ENCODE measurements at regions not wholly inside any gene's neighbourhood (a gene's known extent, or its start where the extent isn't known, plus 50 kb on each side); places are given as distances from the start of the nearest gene placed in this dataset.

- Mint-ChIP-seq H3K4me3 (no peak overlapping the region), H3K27me3 (peaks cover 5 to 12% of the 10 kb centered on the region in 2 donors), H3K36me3 (peaks cover 0 to 2% (median 0%) of the 10 kb centered on the region in 3 donors), H3K4me1 (no peaks in the 10 kb centered on the region), H3K27ac (peak overlapping the region in 1 of 8 donors; percentile 43), H3K9me3 (no peaks in the 10 kb centered on the region)
- Histone ChIP-seq H3K9me3 (ENCODE audit: low read length) (no peaks in the 10 kb centered on the region), H3K27ac (ENCODE audit: low read depth, low read length) (no peak overlapping the region), H3K27me3 (ENCODE audit: insufficient read depth, low read length, poor library complexity, severe bottlenecking) (no peaks in the 10 kb centered on the region), H3K4me3 (ENCODE audit: low read length) (no peak overlapping the region), H3K36me3 (ENCODE audit: insufficient read depth, low read length) (no peaks in the 10 kb centered on the region), H3K4me1 (ENCODE audit: insufficient read depth, low read length) (no peaks in the 10 kb centered on the region)
- POLR2A ChIA-PET, result no interaction called here
- CTCF ChIA-PET, result no interaction called here
- no peak for DNase-seq
Observed at GRCh38 chr7:159231017-159231416, 86.3 kb upstream of the VIPR2 start.

DNA sequence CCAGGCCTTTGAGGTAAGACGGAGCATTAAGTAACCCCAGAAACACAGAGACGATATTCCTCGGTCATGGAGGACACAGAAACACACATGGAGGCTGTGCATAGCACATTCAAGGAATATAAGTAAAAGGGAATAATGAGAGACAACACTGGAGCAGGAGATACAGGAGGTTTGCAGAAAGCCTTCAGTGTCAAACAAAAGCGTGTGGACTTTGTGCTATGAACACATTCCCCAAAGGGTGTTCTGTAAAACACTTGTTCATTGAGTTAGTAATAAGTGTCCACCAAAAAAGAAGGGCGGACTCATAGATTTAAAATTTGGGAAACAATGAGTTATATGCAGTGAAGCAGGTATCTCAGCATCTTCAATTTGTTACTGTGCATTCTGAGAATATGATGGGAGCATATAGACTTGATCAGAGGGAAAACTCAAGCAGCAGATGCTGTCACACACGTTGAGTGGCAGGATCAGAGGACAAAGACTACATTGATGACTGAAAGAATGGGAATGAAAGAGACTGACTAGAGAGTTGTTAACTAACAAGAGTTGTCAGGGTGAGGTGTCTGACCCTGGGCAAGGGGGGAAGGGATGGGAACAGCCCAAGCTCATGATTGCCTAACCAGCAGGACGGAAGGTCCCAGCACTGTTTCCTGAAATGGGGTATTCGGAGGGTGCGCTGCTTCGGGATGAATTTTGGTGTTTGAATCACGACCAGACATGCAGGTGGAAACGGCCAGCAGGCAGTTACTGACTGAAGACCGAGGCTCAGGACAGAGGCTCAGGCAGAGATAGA is 85.2 kb upstream of the VIPR2 start:
- H3K4me3 ChIP-seq (ENCODE audit: low read length), result no peak overlapping the region
- H3K27ac Mint-ChIP-seq, result no peak overlapping the region
- H3K27ac ChIP-seq (ENCODE audit: low read depth, low read length), result no peak overlapping the region
- no peaks in the 10 kb centered on the region for H3K4me1 ChIP-seq (ENCODE audit: insufficient read depth, low read length)
- POLR2A ChIA-PET, result no interaction called here
- no peaks in the 10 kb centered on the region for H3K27me3 ChIP-seq (ENCODE audit: insufficient read depth, low read length, poor library complexity, severe bottlenecking)
- no peaks in the 10 kb centered on the region for H3K9me3 Mint-ChIP-seq
- H3K4me1 Mint-ChIP-seq, result no peaks in the 10 kb centered on the region
- H3K27me3 Mint-ChIP-seq, result peaks cover 5 to 9% of the 10 kb centered on the region in 2 donors
- H3K36me3 Mint-ChIP-seq, result no peaks in the 10 kb centered on the region
- no peaks in the 10 kb centered on the region for H3K9me3 ChIP-seq (ENCODE audit: low read length)
- no peaks in the 10 kb centered on the region for H3K36me3 ChIP-seq (ENCODE audit: insufficient read depth, low read length)
- no peak overlapping the region for H3K4me3 Mint-ChIP-seq
- CTCF ChIA-PET, result no interaction called here
- DNase-seq, result no peak

DNA sequence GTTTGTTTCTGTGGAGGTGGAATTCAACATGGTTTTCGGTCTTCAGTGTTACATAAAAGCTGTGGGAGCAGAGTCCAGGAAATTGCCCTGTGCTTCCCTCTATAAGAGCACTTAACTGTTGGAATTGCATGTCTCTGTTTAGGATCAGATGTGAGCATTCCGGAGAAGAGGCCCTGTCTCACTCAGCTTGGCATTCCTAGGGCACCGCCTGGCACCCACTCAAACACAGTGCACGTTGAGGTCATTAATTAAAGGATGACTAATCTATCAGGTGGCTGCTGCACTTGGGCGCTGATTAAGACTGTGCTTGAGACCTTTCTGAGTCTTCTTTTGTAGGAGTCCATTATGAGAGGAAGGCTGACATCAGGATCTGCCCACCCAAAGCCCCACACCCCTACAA is 82.8 kb upstream of the VIPR2 start:
- no peaks in the 10 kb centered on the region for H3K9me3 ChIP-seq (ENCODE audit: low read length)
- H3K27me3 ChIP-seq (ENCODE audit: insufficient read depth, low read length, poor library complexity, severe bottlenecking), result no peaks in the 10 kb centered on the region
- H3K4me3 ChIP-seq (ENCODE audit: low read length), result no peak overlapping the region
- H3K36me3 ChIP-seq (ENCODE audit: insufficient read depth, low read length), result no peaks in the 10 kb centered on the region
- H3K4me1 ChIP-seq (ENCODE audit: insufficient read depth, low read length), result no peaks in the 10 kb centered on the region
- H3K36me3 Mint-ChIP-seq, result no peaks in the 10 kb centered on the region
- H3K4me1 Mint-ChIP-seq, result no peaks in the 10 kb centered on the region
- H3K27ac Mint-ChIP-seq, result no peak overlapping the region
- no peak for DNase-seq
- ChIA-PET POLR2A (no interaction called here), CTCF (no interaction called here)
- H3K27me3 Mint-ChIP-seq, result peaks cover 0 to 5% of the 10 kb centered on the region in 2 donors
- H3K4me3 Mint-ChIP-seq, result no peak overlapping the region
- H3K27ac ChIP-seq (ENCODE audit: low read depth, low read length), result no peak overlapping the region
- H3K9me3 Mint-ChIP-seq, result no peaks in the 10 kb centered on the region

DNA sequence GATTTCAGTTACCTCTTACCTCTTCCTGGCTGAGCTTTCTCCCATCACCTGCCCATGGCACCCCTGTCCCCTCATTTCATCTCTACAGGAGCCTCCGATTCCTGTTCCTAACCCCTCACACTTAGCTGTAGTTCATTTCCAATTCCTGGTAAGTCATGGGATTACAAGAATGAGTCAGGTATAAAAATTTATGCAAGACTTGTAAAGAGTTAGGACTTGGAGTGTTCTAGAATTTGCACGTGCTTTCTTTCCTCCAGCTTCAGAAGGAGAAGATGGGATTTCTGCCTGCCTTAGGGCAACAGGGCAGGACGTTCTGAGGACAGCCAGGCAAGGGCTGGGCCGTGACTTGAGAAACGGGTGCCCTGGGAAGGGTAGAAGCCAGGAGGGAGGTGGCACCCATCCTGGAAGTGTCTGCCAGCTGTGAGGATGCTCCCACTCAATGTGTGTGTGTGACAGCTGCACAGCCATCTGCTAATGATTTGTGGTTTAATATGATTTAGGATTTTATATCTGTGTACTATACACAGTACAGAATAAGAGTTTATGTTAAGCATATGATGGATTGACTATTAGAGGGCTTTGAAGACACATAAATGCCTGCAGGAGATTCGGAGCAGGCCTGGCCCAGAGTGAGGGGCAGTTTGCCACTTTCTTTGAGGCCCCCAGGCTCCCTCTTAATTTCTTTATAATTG is 81.5 kb upstream of the VIPR2 start:
- no peaks in the 10 kb centered on the region for H3K9me3 Mint-ChIP-seq
- H3K4me3 Mint-ChIP-seq, result no peak overlapping the region
- Histone ChIP-seq H3K4me3 (ENCODE audit: low read length) (no peak overlapping the region), H3K4me1 (ENCODE audit: insufficient read depth, low read length) (no peaks in the 10 kb centered on the region), H3K9me3 (ENCODE audit: low read length) (no peaks in the 10 kb centered on the region), H3K27me3 (ENCODE audit: insufficient read depth, low read length, poor library complexity, severe bottlenecking) (no peaks in the 10 kb centered on the region), H3K27ac (ENCODE audit: low read depth, low read length) (no peak overlapping the region), H3K36me3 (ENCODE audit: insufficient read depth, low read length) (no peaks in the 10 kb centered on the region)
- no peaks in the 10 kb centered on the region for H3K36me3 Mint-ChIP-seq
- H3K4me1 Mint-ChIP-seq, result no peaks in the 10 kb centered on the region
- peaks cover 0 to 5% of the 10 kb centered on the region in 2 donors for H3K27me3 Mint-ChIP-seq
- CTCF ChIA-PET, result no interaction called here
- peak overlapping the region in 1 of 8 donors; percentile 37 for H3K27ac Mint-ChIP-seq
- DNase-seq, result no peak
- POLR2A ChIA-PET, result no interaction called here

DNA sequence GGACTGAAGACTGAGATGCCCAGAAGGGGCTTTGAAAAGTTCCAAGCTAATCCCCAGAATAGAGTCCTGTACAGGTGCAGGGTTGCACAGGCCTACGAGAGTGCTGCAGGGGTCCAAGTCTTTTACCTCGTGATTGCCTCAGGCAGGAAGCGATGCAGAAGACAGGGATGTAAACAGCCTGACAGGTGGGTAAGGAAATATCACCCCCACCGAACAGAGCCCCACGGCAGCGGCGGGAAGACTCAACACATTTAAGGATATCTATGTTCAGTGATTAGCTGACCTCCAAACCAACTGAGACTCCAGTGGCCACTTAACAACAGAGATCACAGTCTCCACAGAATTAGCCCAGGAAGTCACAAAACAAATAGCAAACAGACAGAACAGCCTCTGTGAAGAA is 73.9 kb upstream of the VIPR2 start:
- Histone ChIP-seq H3K36me3 (ENCODE audit: insufficient read depth, low read length) (no peaks in the 10 kb centered on the region), H3K4me3 (ENCODE audit: low read length) (no peak overlapping the region), H3K27me3 (ENCODE audit: insufficient read depth, low read length, poor library complexity, severe bottlenecking) (no peaks in the 10 kb centered on the region), H3K27ac (ENCODE audit: low read depth, low read length) (no peak overlapping the region), H3K9me3 (ENCODE audit: low read length) (no peaks in the 10 kb centered on the region), H3K4me1 (ENCODE audit: insufficient read depth, low read length) (no peaks in the 10 kb centered on the region)
- Mint-ChIP-seq H3K27me3 (peaks cover 3 to 14% of the 10 kb centered on the region in 2 donors), H3K4me1 (no peaks in the 10 kb centered on the region), H3K36me3 (peaks cover 0 to 6% (median 0%) of the 10 kb centered on the region in 3 donors), H3K9me3 (no peaks in the 10 kb centered on the region), H3K4me3 (no peak overlapping the region), H3K27ac (no peak overlapping the region)
- ChIA-PET POLR2A (no interaction called here), CTCF (no interaction called here)
- no peak for DNase-seq

GRCh38 chr7:159218170-159218569 is 73.5 kb upstream of the VIPR2 start:
- Mint-ChIP-seq H3K36me3 (peaks cover 0 to 6% (median 0%) of the 10 kb centered on the region in 3 donors), H3K4me3 (no peak overlapping the region), H3K4me1 (no peaks in the 10 kb centered on the region), H3K9me3 (no peaks in the 10 kb centered on the region), H3K27me3 (peaks cover 3 to 14% of the 10 kb centered on the region in 2 donors), H3K27ac (no peak overlapping the region)
- CTCF ChIA-PET, result no interaction called here
- POLR2A ChIA-PET, result no interaction called here
- no peaks in the 10 kb centered on the region for H3K36me3 ChIP-seq (ENCODE audit: insufficient read depth, low read length)
- no peaks in the 10 kb centered on the region for H3K9me3 ChIP-seq (ENCODE audit: low read length)
- H3K4me3 ChIP-seq (ENCODE audit: low read length), result no peak overlapping the region
- no peaks in the 10 kb centered on the region for H3K27me3 ChIP-seq (ENCODE audit: insufficient read depth, low read length, poor library complexity, severe bottlenecking)
- no peak for DNase-seq
- H3K27ac ChIP-seq (ENCODE audit: low read depth, low read length), result no peak overlapping the region
- H3K4me1 ChIP-seq (ENCODE audit: insufficient read depth, low read length), result no peaks in the 10 kb centered on the region

DNA sequence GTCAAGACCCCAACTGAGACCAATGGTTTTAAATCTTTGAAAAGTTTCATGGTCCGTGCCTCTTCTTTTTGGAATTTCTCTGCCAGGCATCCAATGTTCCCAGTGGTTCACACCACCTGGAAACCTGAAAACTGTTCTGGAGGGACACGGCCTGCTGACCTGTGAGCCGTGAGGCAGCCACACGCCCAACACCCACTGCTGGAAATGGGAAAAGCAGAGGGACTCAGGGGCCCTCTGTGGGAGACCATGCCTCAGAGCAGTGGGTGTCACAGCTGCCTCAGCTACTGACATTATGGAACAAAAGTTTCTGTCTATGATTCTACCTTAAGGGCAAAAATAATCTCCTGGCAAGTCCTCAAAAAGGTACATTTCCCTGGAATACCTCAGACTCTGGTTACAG is 70.4 kb upstream of the VIPR2 start:
- H3K27ac ChIP-seq (ENCODE audit: low read depth, low read length), result no peak overlapping the region
- no peaks in the 10 kb centered on the region for H3K27me3 ChIP-seq (ENCODE audit: insufficient read depth, low read length, poor library complexity, severe bottlenecking)
- CTCF ChIA-PET, result no interaction called here
- H3K9me3 ChIP-seq (ENCODE audit: low read length), result no peaks in the 10 kb centered on the region
- H3K4me3 ChIP-seq (ENCODE audit: low read length), result no peak overlapping the region
- H3K4me1 ChIP-seq (ENCODE audit: insufficient read depth, low read length), result peaks cover 3% of the 10 kb centered on the region
- Mint-ChIP-seq H3K4me3 (no peak overlapping the region), H3K27me3 (peaks cover 3 to 14% of the 10 kb centered on the region in 2 donors), H3K36me3 (no peaks in the 10 kb centered on the region), H3K9me3 (no peaks in the 10 kb centered on the region), H3K27ac (peak overlapping the region in 1 of 8 donors; percentile 23), H3K4me1 (peaks cover 4 to 5% (median 5%) of the 10 kb centered on the region in 3 donors)
- DNase-seq, result no peak
- POLR2A ChIA-PET, result no interaction called here
- no peaks in the 10 kb centered on the region for H3K36me3 ChIP-seq (ENCODE audit: insufficient read depth, low read length)

DNA sequence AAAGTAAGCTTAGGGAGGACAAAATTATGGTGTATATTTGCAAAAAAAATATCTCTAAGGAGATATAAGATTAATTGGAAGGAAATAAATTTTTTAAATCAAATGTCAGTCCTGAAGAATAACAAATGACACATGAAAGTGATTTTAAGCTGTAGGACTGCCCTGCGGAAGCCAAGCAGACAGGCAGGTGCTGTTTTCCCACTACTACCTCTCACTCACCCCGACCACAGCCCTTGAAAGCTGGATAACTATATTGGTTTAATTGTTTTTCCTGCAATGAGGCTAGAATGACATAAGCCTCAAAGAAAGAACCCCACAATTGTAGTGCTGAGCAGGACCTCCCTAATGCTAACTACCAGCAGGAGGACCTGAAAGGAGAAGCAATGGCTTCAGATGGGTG is 68.6 kb upstream of the VIPR2 start:
- H3K4me3 Mint-ChIP-seq, result no peak overlapping the region
- ChIA-PET CTCF (no interaction called here), POLR2A (no interaction called here)
- H3K4me1 ChIP-seq (ENCODE audit: insufficient read depth, low read length), result peaks cover 18% of the 10 kb centered on the region
- no peak overlapping the region for H3K27ac ChIP-seq (ENCODE audit: low read depth, low read length)
- peaks cover 3 to 14% of the 10 kb centered on the region in 2 donors for H3K27me3 Mint-ChIP-seq
- no peak overlapping the region for H3K27ac Mint-ChIP-seq
- H3K4me3 ChIP-seq (ENCODE audit: low read length), result no peak overlapping the region
- peaks cover 4 to 6% (median 5%) of the 10 kb centered on the region in 3 donors for H3K4me1 Mint-ChIP-seq
- no peaks in the 10 kb centered on the region for H3K36me3 Mint-ChIP-seq
- no peaks in the 10 kb centered on the region for H3K9me3 ChIP-seq (ENCODE audit: low read length)
- no peaks in the 10 kb centered on the region for H3K27me3 ChIP-seq (ENCODE audit: insufficient read depth, low read length, poor library complexity, severe bottlenecking)
- no peaks in the 10 kb centered on the region for H3K9me3 Mint-ChIP-seq
- no peaks in the 10 kb centered on the region for H3K36me3 ChIP-seq (ENCODE audit: insufficient read depth, low read length)
- DNase-seq, result no peak

Data from CD8-positive, alpha-beta memory T cell (primary cell).